B cell (primary cell): ENCODE measurements at regions not wholly inside any gene's neighbourhood (a gene's known extent, or its start where the extent isn't known, plus 50 kb on each side); places are given as distances from the start of the nearest gene placed in this dataset.

Experiments
- ATAC-seq: fragments of 200-7000 bp; cut with Tn5 transposase; one replicate; pipeline ENCODE4 v1.10.0; 2021; ENCODE audit warnings: low read depth, mild to moderate bottlenecking, moderate number of reproducible peaks, moderate library complexity
- CTCF ChIA-PET: fragments of 350-600 bp; sonication (Branson Sonifier 250); formaldehyde crosslinking; loops from one replicate; lab custom pipeline; 2021; ENCODE audit warnings: antibody characterized with exemption, inconsistent platforms; lab: Charles Lee
- POLR2A ChIA-PET: fragments of 350-600 bp; sonication (Branson Sonifier 250); formaldehyde crosslinking; loops from one replicate; lab custom pipeline; 2021; ENCODE audit warnings: antibody characterized with exemption; lab: Charles Lee
- DNase-seq: peaks from one replicate; pipeline ENCODE4 v3.0.0; 2013
- H2AFZ ChIP-seq: 2 replicates; pipeline ENCODE4 v1.6.1; 2012; ENCODE audit warnings: mild to moderate bottlenecking, low read depth, low read length; ENCODE audit not compliant: insufficient read depth, poor library complexity, severe bottlenecking
- H3K27ac ChIP-seq, 2 donors: 1 replicate in 1 of 2; 2 replicates in 1 of 2; pipeline ENCODE4 v1.5.1; 2012 to 2013; ENCODE audit warnings: low read length in 2 of 2, mild to moderate bottlenecking in 2 of 2, moderate library complexity in 1 of 2
- H3K27me3 ChIP-seq, 4 experiments: fragments of 200-600 bp in 1 of 4; sonication (generic) in 1 of 4; replicated peaks in 1 of 4; 1 replicate in 2 of 4; 2 replicates in 2 of 4; pipeline versions ENCODE4 v1.6.1 to v1.7.0; 2013 to 2016; ENCODE audit warnings: low read length in 3 of 4, mild to moderate bottlenecking in 2 of 4, mixed read lengths in 1 of 4, moderate library complexity in 1 of 4; ENCODE audit not compliant: insufficient read depth in 4 of 4, control insufficient read depth in 3 of 4; ENCODE audit errors: control extremely low read depth in 1 of 4
- H3K36me3 ChIP-seq, 2 experiments: replicated peaks in 1 of 2; 1 replicate in 1 of 2; 2 replicates in 1 of 2; pipeline versions ENCODE4 v1.6.1 to v1.7.1; 2013; ENCODE audit warnings: low read length in 1 of 2; ENCODE audit not compliant: insufficient read depth in 2 of 2, control insufficient read depth in 1 of 2; ENCODE audit errors: control extremely low read depth in 1 of 2, extremely low read depth in 1 of 2
- H3K4me1 ChIP-seq, 2 donors: fragments of 200-600 bp in 1 of 2; sonication (generic) in 1 of 2; 1 replicate in 1 of 2; 2 replicates in 1 of 2; pipeline versions ENCODE4 v1.5.1 to v1.6.1; 2013 to 2017; ENCODE audit warnings: low read length in 2 of 2; ENCODE audit not compliant: control insufficient read depth in 2 of 2, insufficient read depth in 2 of 2
- H3K4me2 ChIP-seq: replicated peaks from 2 replicates; pipeline ENCODE3; 2012; ENCODE audit warnings: mild to moderate bottlenecking, low read depth, low read length; ENCODE audit not compliant: poor library complexity, severe bottlenecking
- H3K4me3 ChIP-seq, 5 experiments: fragments of 200-600 bp in 1 of 5; sonication (generic) in 1 of 5; 1 replicate in 3 of 5; 2 replicates in 2 of 5; pipeline versions ENCODE4 v1.5.1 to v1.7.0; 2011 to 2016; ENCODE audit warnings: low read length in 4 of 5, mild to moderate bottlenecking in 4 of 5, low read depth in 2 of 5, control low read depth in 1 of 5, moderate library complexity in 1 of 5; ENCODE audit not compliant: insufficient read depth in 1 of 5; ENCODE audit errors: control extremely low read depth in 1 of 5, extremely low read depth in 1 of 5
- H3K79me2 ChIP-seq: fragments of 200-600 bp; sonication (generic); one replicate; pipeline ENCODE4 v1.6.0; 2016; ENCODE audit warnings: low read length; ENCODE audit not compliant: control insufficient read depth, insufficient read depth
- H3K9ac ChIP-seq: fragments of 200-600 bp; sonication (generic); 2 replicates; pipeline ENCODE4 v1.6.1; 2017; ENCODE audit warnings: mild to moderate bottlenecking, low read length, moderate library complexity
- H3K9me3 ChIP-seq, 3 donors: one replicate each; pipeline versions ENCODE4 v1.6.1 to v1.7.1; 2013; ENCODE audit warnings: low read length in 2 of 3; ENCODE audit not compliant: control insufficient read depth in 2 of 3, insufficient read depth in 1 of 3; ENCODE audit errors: control extremely low read depth in 1 of 3
- H4K20me1 ChIP-seq: 2 replicates; pipeline ENCODE4 v1.6.0; 2012; ENCODE audit warnings: mild to moderate bottlenecking, low read length; ENCODE audit not compliant: insufficient read depth, control insufficient read depth, poor library complexity, severe bottlenecking
- H3K27ac Mint-ChIP-seq: one replicate; pipeline ENCODE4 v1.8.0; 2021; ENCODE audit warnings: mixed read lengths
- H3K27me3 Mint-ChIP-seq: one replicate; pipeline ENCODE4 v1.8.0; 2021; ENCODE audit warnings: mixed read lengths
- H3K4me1 Mint-ChIP-seq: one replicate; pipeline ENCODE4 v1.8.0; 2021; ENCODE audit warnings: mixed read lengths
- H3K4me3 Mint-ChIP-seq: one replicate; pipeline ENCODE4 v1.8.0; 2021; ENCODE audit warnings: mixed read lengths
- H3K9me3 Mint-ChIP-seq: one replicate; pipeline ENCODE4 v1.8.0; 2022; ENCODE audit warnings: mixed read lengths; ENCODE audit not compliant: insufficient read depth
- CTCF ChIP-seq: fragments of 200-600 bp; IDR thresholded peaks from one replicate; pipeline ENCODE4 v1.8.0; 2022; ENCODE audit warnings: antibody characterized with exemption, mild to moderate bottlenecking
- EZH2 ChIP-seq: IDR thresholded peaks from 2 replicates; pipeline ENCODE4 v1.6.1; 2012; ENCODE audit warnings: borderline replicate concordance, low read depth, mild to moderate bottlenecking, moderate library complexity, low read length; ENCODE audit not compliant: insufficient read depth, poor library complexity, severe bottlenecking
- WGBS: methylation state at CpG from one replicate; pipeline ENCODE4 v1.1.5; 2013; ENCODE audit warnings: missing lambda C conversion rate; ENCODE audit not compliant: insufficient coverage; 5-methylcytosine and 5-hydroxymethylcytosine counted together
- intact Hi-C: fragments of 100-400 bp; cut with micrococcal nuclease; formaldehyde crosslinking; loops from one replicate; pipeline ENCODE4 v1.10.0; 2022

GRCh38 chr5:126210955-126211354 lies 212.3 kb upstream of the GRAMD2B start:
- Histone ChIP-seq H3K9ac (no peak overlapping the region), H2AFZ (no peak overlapping the region), H4K20me1 (no peaks in the 10 kb centered on the region), H3K27me3 (no peaks in the 10 kb centered on the region), H3K4me3 (no peak overlapping the region), H3K27ac (no peak overlapping the region), H3K79me2 (no peaks in the 10 kb centered on the region), H3K36me3 (no peaks in the 10 kb centered on the region), H3K9me3 (no peaks in the 10 kb centered on the region), H3K4me1 (no peaks in the 10 kb centered on the region), H3K4me2 (no peak overlapping the region)
- intact Hi-C loops, result no loop called here
- ATAC-seq (no peak), DNase-seq (no peak)
- POLR2A ChIA-PET, result no interaction called here
- Mint-ChIP-seq H3K27ac (no peak overlapping the region), H3K4me1 (no peaks in the 10 kb centered on the region), H3K27me3 (peaks cover 3% of the 10 kb centered on the region), H3K4me3 (no peak overlapping the region), H3K9me3 (no peaks in the 10 kb centered on the region)
- 79% methylated on average over 5 of the region's 6 CpGs for WGBS
- TF ChIP-seq EZH2 (no peak), CTCF (no peak)
- CTCF ChIA-PET, result no interaction called here

- no peaks in the 10 kb centered on the region for H3K27me3 Mint-ChIP-seq
- intact Hi-C loops, result no loop called here
- Histone ChIP-seq H3K36me3 (no peaks in the 10 kb centered on the region), H3K4me3 (no peak overlapping the region), H3K27ac (no peak overlapping the region), H3K9ac (no peak overlapping the region), H3K27me3 (no peaks in the 10 kb centered on the region), H2AFZ (no peak overlapping the region), H3K9me3 (peaks cover 0 to 11% (median 0%) of the 10 kb centered on the region in 3 donors), H3K79me2 (no peaks in the 10 kb centered on the region), H3K4me1 (no peaks in the 10 kb centered on the region), H4K20me1 (no peaks in the 10 kb centered on the region), H3K4me2 (no peak overlapping the region)
- no peak overlapping the region for H3K4me3 Mint-ChIP-seq
- no peak for DNase-seq
- H3K4me1 Mint-ChIP-seq, result no peaks in the 10 kb centered on the region
- POLR2A ChIA-PET, result no interaction called here
- CTCF ChIA-PET, result no interaction called here
- ATAC-seq, result no peak
- no peaks in the 10 kb centered on the region for H3K9me3 Mint-ChIP-seq
- H3K27ac Mint-ChIP-seq, result no peak overlapping the region
- no peak for TF ChIP-seq EZH2
- TF ChIP-seq CTCF, result no peak
Observed at GRCh38 chr5:126219616-126220015, 203.6 kb upstream of the GRAMD2B start.
